Neural progenitor cell (in vitro differentiated cells): ENCODE measurements at regions not wholly inside any gene's neighbourhood (a gene's known extent, or its start where the extent isn't known, plus 50 kb on each side); places are given as distances from the start of the nearest gene placed in this dataset.

ENCODE experiments used
- CTCF ChIP-seq: fragments of 200-600 bp; sonication (generic); IDR thresholded peaks from 2 replicates; pipeline ENCODE4 v1.5.1; 2017; ENCODE audit warnings: antibody characterized with exemption, mild to moderate bottlenecking
- EZH2 ChIP-seq: fragments of 200-600 bp; sonication (generic); IDR thresholded peaks from 2 replicates; pipeline ENCODE4 v1.6.1; 2017; ENCODE audit warnings: antibody characterized with exemption, mild to moderate bottlenecking, moderate library complexity

DNA sequence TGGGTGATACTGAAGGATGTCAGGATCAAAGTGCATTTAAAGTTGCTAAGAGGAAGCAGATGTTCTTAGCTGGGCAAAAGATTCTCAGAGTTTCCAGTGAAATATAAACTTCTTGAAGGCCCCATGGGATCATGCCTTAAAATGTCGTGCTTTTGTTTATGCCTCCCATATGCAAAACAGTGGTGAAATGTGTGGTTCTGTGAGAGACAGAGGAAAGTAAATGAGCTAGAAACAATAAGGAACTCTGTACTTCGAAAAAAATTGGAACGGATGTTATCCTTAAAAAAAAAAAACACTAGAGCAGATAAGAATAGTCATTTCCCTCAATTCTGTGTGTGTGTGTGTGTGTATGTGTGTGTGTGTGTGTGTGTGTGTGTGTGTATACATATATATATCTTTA is 497.0 kb upstream of the TBL1XR1 start:
- no peak for TF ChIP-seq CTCF
- TF ChIP-seq EZH2, result no peak
